MM.1S (cell line): ENCODE measurements at regions not wholly inside any gene's neighbourhood (a gene's known extent, or its start where the extent isn't known, plus 50 kb on each side); places are given as distances from the start of the nearest gene placed in this dataset.
"Not testable (repeated sequence)": the region's sequence is repeated elsewhere in the genome, so short reads cannot be mapped to it uniquely, and the experiment has no call there.

Source experiments
- DNase-seq: peaks from one replicate; pipeline ENCODE4 v3.0.0-alpha.2; 2015
- H2AFZ ChIP-seq: fragments of 300-600 bp; sonication (generic); 2 replicates; pipeline ENCODE4 v1.6.0; 2016; ENCODE audit warnings: antibody characterized with exemption, low read length
- H3F3A ChIP-seq: fragments of 300-600 bp; sonication (generic); 2 replicates; pipeline ENCODE4 v1.6.1; 2016; ENCODE audit warnings: mild to moderate bottlenecking, antibody characterized with exemption, low read length, moderate library complexity, mixed read lengths; ENCODE audit not compliant: insufficient read depth
- H3K27ac ChIP-seq: fragments of 300-600 bp; sonication (generic); 2 replicates; pipeline ENCODE4 v1.5.1; 2016; ENCODE audit warnings: mild to moderate bottlenecking, low read length
- H3K27me3 ChIP-seq: fragments of 300-600 bp; sonication (generic); replicated peaks from 2 replicates; pipeline ENCODE4 v1.6.0; 2016; ENCODE audit warnings: low read length; ENCODE audit not compliant: insufficient read depth
- H3K36me3 ChIP-seq: fragments of 300-600 bp; sonication (generic); replicated peaks from 2 replicates; pipeline ENCODE4 v1.6.1; 2016; ENCODE audit warnings: mild to moderate bottlenecking, low read length, mixed read lengths; ENCODE audit not compliant: insufficient read depth
- H3K4me1 ChIP-seq: fragments of 300-600 bp; sonication (generic); 2 replicates; pipeline ENCODE4 v1.6.1; 2016; ENCODE audit warnings: low read length, mixed read lengths
- H3K4me2 ChIP-seq: fragments of 300-600 bp; sonication (generic); 2 replicates; pipeline ENCODE4 v1.6.0; 2016; ENCODE audit warnings: low read depth, low read length
- H3K4me3 ChIP-seq: fragments of 300-600 bp; sonication (generic); 2 replicates; pipeline ENCODE4 v1.5.1; 2016; ENCODE audit warnings: low read length, mixed read lengths
- H3K79me2 ChIP-seq: fragments of 300-600 bp; sonication (generic); 2 replicates; pipeline ENCODE4 v1.6.1; 2016; ENCODE audit warnings: mixed run types, low read length, mixed read lengths
- H3K9ac ChIP-seq: fragments of 300-600 bp; sonication (generic); 2 replicates; pipeline ENCODE4 v1.6.1; 2016; ENCODE audit warnings: low read length, mixed read lengths
- H3K9me2 ChIP-seq: fragments of 300-600 bp; sonication (generic); replicated peaks from 2 replicates; pipeline ENCODE4 v1.6.1; 2016; ENCODE audit warnings: mild to moderate bottlenecking, low read length, mixed read lengths; ENCODE audit not compliant: insufficient read depth
- H3K9me3 ChIP-seq: fragments of 300-600 bp; sonication (generic); replicated peaks from 2 replicates; pipeline ENCODE4 v1.6.1; 2016; ENCODE audit warnings: mild to moderate bottlenecking, low read length, mixed read lengths; ENCODE audit not compliant: insufficient read depth
- H4K20me1 ChIP-seq: fragments of 300-600 bp; sonication (generic); 2 replicates; pipeline ENCODE4 v1.6.1; 2016; ENCODE audit warnings: mild to moderate bottlenecking, low read length, moderate library complexity, mixed read lengths; ENCODE audit not compliant: insufficient read depth
- EZH2 ChIP-seq: fragments of 300-600 bp; sonication (generic); optimal IDR thresholded peaks from 2 replicates; pipeline ENCODE3; 2017; ENCODE audit warnings: low read depth, mild to moderate bottlenecking, antibody characterized with exemption, low read length, mixed read lengths
- EZH2phosphoT487 ChIP-seq: fragments of 300-600 bp; sonication (generic); IDR thresholded peaks from 2 replicates; pipeline ENCODE4 v1.6.1; 2018; ENCODE audit warnings: antibody characterized with exemption, low read length
- TF ChIP-seq, protein P1 (sequence below): fragments of 300-600 bp; sonication (generic); IDR thresholded peaks from 2 replicates; pipeline ENCODE4 v1.5.1; 2016; ENCODE audit warnings: antibody characterized with exemption, low read length, mixed read lengths

DNA sequence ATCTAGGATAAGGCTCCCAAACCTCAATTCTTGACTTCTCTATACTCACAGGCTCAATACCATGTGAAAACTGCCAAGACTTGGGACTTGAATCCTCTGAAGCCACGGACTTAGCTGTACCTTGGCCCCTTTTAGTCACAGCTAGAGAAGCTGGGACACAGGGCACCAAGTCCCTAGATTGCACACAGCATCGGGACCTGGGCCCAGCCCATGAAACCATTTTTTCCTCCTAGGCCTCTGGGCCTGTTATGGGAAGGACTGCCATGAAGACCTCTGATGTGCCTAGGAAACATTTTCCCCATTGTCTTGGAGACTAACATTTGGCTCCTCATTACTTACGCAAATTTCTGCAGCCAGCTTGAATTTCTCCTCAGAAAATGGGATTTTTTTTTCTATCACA, 1011.8 kb upstream of the DDX18 start:
- H3K9me2 ChIP-seq, result no peaks in the 10 kb centered on the region
- H4K20me1 ChIP-seq, result no peaks in the 10 kb centered on the region
- TF ChIP-seq EZH2 (no peak), EZH2phosphoT487 (no peak)
- TF ChIP-seq, protein P1, sequence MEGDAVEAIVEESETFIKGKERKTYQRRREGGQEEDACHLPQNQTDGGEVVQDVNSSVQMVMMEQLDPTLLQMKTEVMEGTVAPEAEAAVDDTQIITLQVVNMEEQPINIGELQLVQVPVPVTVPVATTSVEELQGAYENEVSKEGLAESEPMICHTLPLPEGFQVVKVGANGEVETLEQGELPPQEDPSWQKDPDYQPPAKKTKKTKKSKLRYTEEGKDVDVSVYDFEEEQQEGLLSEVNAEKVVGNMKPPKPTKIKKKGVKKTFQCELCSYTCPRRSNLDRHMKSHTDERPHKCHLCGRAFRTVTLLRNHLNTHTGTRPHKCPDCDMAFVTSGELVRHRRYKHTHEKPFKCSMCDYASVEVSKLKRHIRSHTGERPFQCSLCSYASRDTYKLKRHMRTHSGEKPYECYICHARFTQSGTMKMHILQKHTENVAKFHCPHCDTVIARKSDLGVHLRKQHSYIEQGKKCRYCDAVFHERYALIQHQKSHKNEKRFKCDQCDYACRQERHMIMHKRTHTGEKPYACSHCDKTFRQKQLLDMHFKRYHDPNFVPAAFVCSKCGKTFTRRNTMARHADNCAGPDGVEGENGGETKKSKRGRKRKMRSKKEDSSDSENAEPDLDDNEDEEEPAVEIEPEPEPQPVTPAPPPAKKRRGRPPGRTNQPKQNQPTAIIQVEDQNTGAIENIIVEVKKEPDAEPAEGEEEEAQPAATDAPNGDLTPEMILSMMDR, result no peak
- no peak for DNase-seq
- H3K4me3 ChIP-seq, result no peak overlapping the region
- no peak overlapping the region for H3K27ac ChIP-seq
- no peaks in the 10 kb centered on the region for H3K79me2 ChIP-seq
- no peaks in the 10 kb centered on the region for H3K36me3 ChIP-seq
- no peaks in the 10 kb centered on the region for H3K27me3 ChIP-seq
- no peaks in the 10 kb centered on the region for H3K4me1 ChIP-seq
- no peak overlapping the region for H2AFZ ChIP-seq
- H3K9me3 ChIP-seq, result no peaks in the 10 kb centered on the region
- H3K4me2 ChIP-seq, result no peak overlapping the region
- no peak overlapping the region for H3K9ac ChIP-seq
- H3F3A ChIP-seq, result no peaks in the 10 kb centered on the region

DNA sequence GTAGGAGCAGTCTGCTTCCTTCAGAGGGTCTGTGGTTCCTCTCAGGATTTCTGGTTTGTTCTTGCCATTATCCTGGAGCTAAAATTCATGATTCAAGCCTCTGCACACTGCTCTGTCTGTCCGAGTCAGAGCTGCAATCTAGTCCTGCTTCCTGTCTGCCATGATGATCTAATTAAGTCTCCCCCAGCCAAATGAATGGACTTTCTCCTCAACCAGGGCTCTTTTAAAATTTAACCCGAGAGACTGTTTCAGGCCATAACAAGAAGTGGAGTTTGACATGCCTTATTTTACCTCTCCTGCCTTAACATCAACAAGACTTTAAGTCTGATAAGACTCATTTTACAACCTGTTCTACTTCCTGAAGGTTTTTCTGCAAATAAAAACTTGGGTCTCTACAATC, 1009.6 kb upstream of the DDX18 start:
- Histone ChIP-seq H3K9ac (no peak overlapping the region), H3K4me2 (no peak overlapping the region), H3K4me1 (no peaks in the 10 kb centered on the region), H3K36me3 (no peaks in the 10 kb centered on the region), H3K79me2 (no peaks in the 10 kb centered on the region), H3K4me3 (no peak overlapping the region), H3K27me3 (no peaks in the 10 kb centered on the region), H2AFZ (no peak overlapping the region), H3F3A (no peaks in the 10 kb centered on the region), H3K27ac (no peak overlapping the region), H3K9me2 (no peaks in the 10 kb centered on the region), H3K9me3 (no peaks in the 10 kb centered on the region), H4K20me1 (no peaks in the 10 kb centered on the region)
- no peak for DNase-seq
- TF ChIP-seq, protein P1, result no peak
- TF ChIP-seq EZH2phosphoT487 (no peak), EZH2 (no peak)

DNA sequence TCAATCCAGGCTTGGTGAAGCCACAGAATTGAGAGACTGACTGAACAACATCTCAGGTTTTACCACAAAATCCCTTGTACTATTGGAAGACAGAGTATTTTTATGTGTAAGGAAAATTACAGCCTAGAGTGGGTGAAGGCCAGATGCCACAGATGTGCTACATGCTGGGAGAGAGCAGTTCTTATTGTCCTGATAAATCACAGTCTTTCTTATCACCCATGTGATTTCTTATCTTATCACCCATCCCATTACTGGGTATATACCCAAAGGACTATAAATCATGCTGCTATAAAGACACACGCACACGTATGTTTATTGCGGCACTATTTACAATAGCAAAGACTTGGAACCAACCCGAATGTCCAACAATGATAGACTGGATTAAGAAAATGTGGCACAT, 1008.0 kb upstream of the DDX18 start:
- H3K36me3 ChIP-seq, H3F3A ChIP-seq, H3K4me2 ChIP-seq, H3K4me3 ChIP-seq, H3K27ac ChIP-seq, H3K9me2 ChIP-seq, H4K20me1 ChIP-seq, H3K79me2 ChIP-seq, H3K9me3 ChIP-seq, H3K9ac ChIP-seq, DNase-seq, H2AFZ ChIP-seq, H3K4me1 ChIP-seq, H3K27me3 ChIP-seq: not testable (repeated sequence)

DNA sequence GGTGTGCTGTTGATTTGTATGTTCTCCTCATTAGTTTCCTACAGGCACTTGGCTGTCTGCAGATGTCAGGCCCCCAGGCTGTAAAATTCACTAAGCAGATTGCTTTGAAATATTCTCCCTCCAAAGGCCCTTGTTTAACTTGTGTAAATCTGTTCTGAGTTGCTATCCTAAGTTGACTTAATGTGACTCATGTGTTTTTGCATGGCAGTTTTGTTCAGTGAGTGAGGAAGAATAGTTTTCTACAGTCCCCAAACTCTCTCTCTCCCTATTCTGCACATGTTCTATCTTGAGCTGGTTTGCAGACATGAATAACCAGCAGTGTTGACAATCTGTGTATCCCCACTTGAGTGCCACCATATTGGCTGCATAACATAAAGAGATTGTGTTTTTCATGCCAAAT, 1005.4 kb upstream of the DDX18 start:
- no peak for DNase-seq
- Histone ChIP-seq H3K27me3 (no peaks in the 10 kb centered on the region), H3K27ac (no peak overlapping the region), H3K4me2 (no peak overlapping the region), H3F3A (no peaks in the 10 kb centered on the region), H4K20me1 (no peaks in the 10 kb centered on the region), H3K9me2 (no peaks in the 10 kb centered on the region), H3K36me3 (no peaks in the 10 kb centered on the region), H3K9ac (no peak overlapping the region), H3K4me3 (no peak overlapping the region), H3K79me2 (no peaks in the 10 kb centered on the region), H3K4me1 (no peaks in the 10 kb centered on the region), H3K9me3 (no peaks in the 10 kb centered on the region), H2AFZ (no peak overlapping the region)
- TF ChIP-seq EZH2 (no peak), EZH2phosphoT487 (no peak)
- TF ChIP-seq, protein P1, result no peak
